ENCODE measurements at regions not wholly inside any gene's neighbourhood (a gene's known extent, or its start where the extent isn't known, plus 50 kb on each side); places are given as distances from the start of the nearest gene placed in this dataset.

- WGBS (ENCODE audit: insufficient coverage, low coverage, missing lambda C conversion rate) = 21% methylated on average over 5 of the region's 5 CpGs
- Histone ChIP-seq H3K79me2 (ENCODE audit: control insufficient read depth, insufficient read depth, low read length) (no peaks in the 10 kb centered on the region), H3K9me1 (ENCODE audit: control insufficient read depth, insufficient read depth, low read length) (no peaks in the 10 kb centered on the region), H4K20me1 (replicated peaks; ENCODE audit: control insufficient read depth, insufficient read depth, low read length) (no peaks in the 10 kb centered on the region), H3K9me3 (replicated peaks; ENCODE audit: control insufficient read depth, insufficient read depth, low read depth, low read length) (no peaks in the 10 kb centered on the region), H3K36me3 (ENCODE audit: control insufficient read depth, insufficient read depth, low read length) (no peaks in the 10 kb centered on the region), H3K4me3 (no peak overlapping the region), H3K4me2 (ENCODE audit: insufficient read depth, low read length) (no peak overlapping the region), H3K27me3 (ENCODE audit: control insufficient read depth in 2 of 2, insufficient read depth in 2 of 2, low read length in 2 of 2) (no peaks in the 10 kb centered on the region), H3K9ac (ENCODE audit: insufficient read depth in 1 of 2, low read depth in 2 of 2, low read length in 2 of 2) (no peak overlapping the region), H3K4me1 (replicated peaks in 1 of 2; ENCODE audit: control insufficient read depth in 2 of 2, insufficient read depth in 2 of 2, low read length in 2 of 2) (peaks cover 0 to 3% of the 10 kb centered on the region in 2 experiments; a peak in 1 of 5 replicates), H3K27ac (ENCODE audit: extremely low read depth, low read depth, low read length) (no peak overlapping the region), H2AFZ (ENCODE audit: low read depth, low read length) (no peak overlapping the region)
- no peak for TF ChIP-seq CREB3 (tag; conservative IDR thresholded peaks at IDR 0.05; ENCODE audit: low read depth)
- TF ChIP-seq TFAP4 (CRISPR knock-in tag; IDR thresholded peaks at IDR 0.05; ENCODE audit: borderline replicate concordance) = no peak
- TF ChIP-seq PREB (CRISPR knock-in tag; IDR thresholded peaks at IDR 0.05) = no peak
- TF ChIP-seq CAMTA2 (CRISPR knock-in tag; conservative IDR thresholded peaks at IDR 0.05) = no peak
- no peak for TF ChIP-seq ZKSCAN8 (CRISPR knock-in tag; IDR thresholded peaks at IDR 0.05)
- TF ChIP-seq LARP7 (IDR thresholded peaks at IDR 0.05) = no peak
- no peak for TF ChIP-seq EGR1 (conservative IDR thresholded peaks at IDR 0.05)
- TF ChIP-seq ZNF12 (CRISPR knock-in tag; IDR thresholded peaks at IDR 0.05) = no peak
- no peak for TF ChIP-seq MBD1 (CRISPR knock-in tag; IDR thresholded peaks at IDR 0.05)
- TF ChIP-seq GTF2A2 (tag; IDR thresholded peaks at IDR 0.05) = no peak
- no peak for TF ChIP-seq ZNF780A (CRISPR knock-in tag; IDR thresholded peaks at IDR 0.05)
- ChIA-PET CTCF (ENCODE audit: low intra/inter-chr PET ratio) (no interaction called here), POLR2A (no interaction called here)
- no TSS peak for BruUV-seq (replicated peaks)
- in situ Hi-C loops (cut with MboI) (no loop called here), intact Hi-C loops (cut with micrococcal nuclease) (no loop called here)
- DNase-seq (ENCODE audit: extremely low read depth in 1 of 4, low spot score in 3 of 4) = no peak
- ATAC-seq = no peak
- no peak for FAIRE-seq
These were observed 151.3 kb upstream of the TSC22D2 start for GRCh38 chr3:150256782-150257181.
